Mesenchymal stem cell (in vitro differentiated cells and primary cell): ENCODE measurements at regions not wholly inside any gene's neighbourhood (a gene's known extent, or its start where the extent isn't known, plus 50 kb on each side); places are given as distances from the start of the nearest gene placed in this dataset.
A peak's percentile ranks its signal among the peaks of the same experiment; 100 is the strongest.

Experiments used
- DNase-seq: peaks from one replicate; pipeline ENCODE4 v3.0.0-alpha.2; 2013
- H2AFZ ChIP-seq: one replicate; pipeline ENCODE4 v1.6.1; 2013; ENCODE audit warnings: low read depth, mild to moderate bottlenecking, control low read depth, inconsistent platforms, low read length, moderate library complexity
- H2AK5ac ChIP-seq: 2 replicates; pipeline ENCODE4 v1.6.1; 2013; ENCODE audit warnings: low read length, moderate library complexity, mild to moderate bottlenecking, inconsistent platforms; ENCODE audit not compliant: severe bottlenecking
- H2BK120ac ChIP-seq: one replicate; pipeline ENCODE4 v1.6.1; 2013; ENCODE audit warnings: low read depth, mild to moderate bottlenecking, inconsistent platforms, low read length, moderate library complexity
- H2BK12ac ChIP-seq, 2 experiments: one replicate each; pipeline ENCODE4 v1.6.1; 2013; ENCODE audit warnings: inconsistent platforms in 2 of 2, low read length in 2 of 2, mild to moderate bottlenecking in 2 of 2, moderate library complexity in 2 of 2, control low read depth in 1 of 2
- H2BK15ac ChIP-seq: one replicate; pipeline ENCODE4 v1.6.1; 2013; ENCODE audit warnings: mild to moderate bottlenecking, low read depth, inconsistent platforms; ENCODE audit not compliant: poor library complexity, severe bottlenecking
- H2BK5ac ChIP-seq: 2 replicates; pipeline ENCODE4 v1.6.1; 2013; ENCODE audit warnings: low read depth, mild to moderate bottlenecking, low read length, control low read depth, inconsistent platforms; ENCODE audit not compliant: poor library complexity, severe bottlenecking
- H3K14ac ChIP-seq, 2 experiments: one replicate each; pipeline ENCODE4 v1.6.1; 2013; ENCODE audit warnings: inconsistent platforms in 2 of 2, low read length in 2 of 2, control low read depth in 1 of 2, mild to moderate bottlenecking in 1 of 2, moderate library complexity in 1 of 2
- H3K18ac ChIP-seq, 2 experiments: one replicate each; pipeline ENCODE4 v1.6.1; 2013; ENCODE audit warnings: inconsistent platforms in 2 of 2, low read length in 2 of 2, control low read depth in 1 of 2, low read depth in 1 of 2, mild to moderate bottlenecking in 1 of 2
- H3K23ac ChIP-seq, 2 experiments: one replicate each; pipeline ENCODE4 v1.6.1; 2013; ENCODE audit warnings: inconsistent platforms in 2 of 2, low read length in 2 of 2, mild to moderate bottlenecking in 2 of 2, moderate library complexity in 2 of 2, control low read depth in 1 of 2
- H3K27ac ChIP-seq: 2 replicates; pipeline ENCODE4 v1.5.1; 2013; ENCODE audit warnings: mild to moderate bottlenecking, moderate library complexity, low read length, control low read depth, inconsistent platforms; ENCODE audit not compliant: poor library complexity, severe bottlenecking
- H3K27me3 ChIP-seq, 2 experiments: 2 replicates each; pipeline versions ENCODE4 v1.6.1 to v1.7.0; 2013; ENCODE audit warnings: low read length in 2 of 2, mild to moderate bottlenecking in 2 of 2, moderate library complexity in 2 of 2, control low read depth in 1 of 2, inconsistent platforms in 1 of 2; ENCODE audit not compliant: control insufficient read depth in 1 of 2, insufficient read depth in 1 of 2
- H3K36me3 ChIP-seq, 2 experiments: 2 replicates each; pipeline versions ENCODE4 v1.6.1 to v1.7.0; 2013; ENCODE audit warnings: low read length in 2 of 2, control low read depth in 1 of 2, inconsistent platforms in 1 of 2, low read depth in 1 of 2, mild to moderate bottlenecking in 1 of 2; ENCODE audit not compliant: insufficient read depth in 2 of 2, control insufficient read depth in 1 of 2
- H3K4ac ChIP-seq, 2 experiments: one replicate each; pipeline ENCODE4 v1.6.1; 2013; ENCODE audit warnings: inconsistent platforms in 2 of 2, low read length in 2 of 2, mild to moderate bottlenecking in 2 of 2, moderate library complexity in 2 of 2, control low read depth in 1 of 2, low read depth in 1 of 2
- H3K4me1 ChIP-seq: 2 replicates; pipeline ENCODE4 v1.6.1; 2013; ENCODE audit warnings: low read depth, low read length, control low read depth; ENCODE audit not compliant: control insufficient read depth, insufficient read depth
- H3K4me2 ChIP-seq: 2 replicates; pipeline ENCODE4 v1.6.1; 2013; ENCODE audit warnings: low read length, mild to moderate bottlenecking, inconsistent platforms; ENCODE audit not compliant: poor library complexity, severe bottlenecking
- H3K4me3 ChIP-seq, 2 experiments: 2 replicates each; pipeline versions ENCODE4 v1.5.1 to v1.7.0; 2013; ENCODE audit warnings: low read length in 2 of 2, mild to moderate bottlenecking in 2 of 2, control low read depth in 1 of 2, low read depth in 1 of 2; ENCODE audit not compliant: insufficient read depth in 1 of 2
- H3K79me1 ChIP-seq: replicated peaks from 2 replicates; pipeline ENCODE4 v1.6.1; 2013; ENCODE audit warnings: mild to moderate bottlenecking, control low read depth, low read length, inconsistent platforms; ENCODE audit not compliant: poor library complexity, severe bottlenecking
- H3K9ac ChIP-seq: 2 replicates; pipeline ENCODE4 v1.7.0; 2013; ENCODE audit warnings: mild to moderate bottlenecking, low read length, moderate library complexity
- H3K9me3 ChIP-seq: 2 replicates; pipeline ENCODE4 v1.7.0; 2013; ENCODE audit warnings: mild to moderate bottlenecking, low read length; ENCODE audit not compliant: control insufficient read depth
- H4K8ac ChIP-seq: one replicate; pipeline ENCODE4 v1.6.1; 2013; ENCODE audit warnings: inconsistent platforms, mild to moderate bottlenecking, low read length, moderate library complexity
- H4K91ac ChIP-seq: one replicate; pipeline ENCODE4 v1.6.1; 2013; ENCODE audit warnings: mild to moderate bottlenecking, low read length, inconsistent platforms
- WGBS: methylation state at CpG from one replicate; pipeline ENCODE4 v1.1.7; 2013; ENCODE audit warnings: mixed read lengths; 5-methylcytosine and 5-hydroxymethylcytosine counted together

DNA sequence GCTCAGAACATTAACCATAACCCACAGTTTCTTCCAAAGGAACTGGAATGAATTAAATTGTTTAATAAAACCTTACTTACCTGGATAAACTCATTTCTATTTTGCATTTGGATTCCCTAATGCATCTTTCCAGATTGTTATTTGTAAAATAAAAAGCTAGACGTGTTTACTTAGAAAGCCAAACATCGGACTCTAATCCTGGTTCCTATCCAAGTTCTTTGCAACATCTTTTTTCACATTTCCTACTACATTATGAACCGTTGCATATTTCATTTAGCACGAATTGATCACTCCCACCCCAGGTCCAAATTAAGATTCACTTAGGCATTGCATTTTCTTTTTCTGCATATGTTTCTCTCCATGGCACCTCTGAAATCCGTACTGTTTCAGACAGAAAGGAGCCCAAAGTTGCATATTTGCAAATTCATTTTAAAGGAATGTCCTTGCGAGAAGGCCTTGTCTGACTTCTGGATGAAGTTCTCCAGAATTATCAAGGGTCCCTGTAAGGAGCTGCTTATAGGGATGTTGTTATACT lies 164.4 kb upstream of the GSC start:
- Histone ChIP-seq H3K4ac (no peak overlapping the region), H3K18ac (no peak overlapping the region), H3K4me3 (peak overlapping the region in 1 of 2 experiments; percentile 23), H3K14ac (no peak overlapping the region), H2BK5ac (no peak overlapping the region), H4K91ac (no peak overlapping the region), H2BK15ac (no peak overlapping the region), H2BK12ac (no peak overlapping the region), H4K8ac (no peak overlapping the region), H2BK120ac (no peak overlapping the region), H3K79me1 (no peaks in the 10 kb centered on the region), H2AK5ac (no peak overlapping the region), H3K9ac (no peak overlapping the region), H3K4me1 (peaks cover 2% of the 10 kb centered on the region), H3K4me2 (no peak overlapping the region), H3K27me3 (peaks cover 0 to 11% of the 10 kb centered on the region in 2 experiments), H3K36me3 (no peaks in the 10 kb centered on the region), H3K27ac (no peak overlapping the region), H3K23ac (no peak overlapping the region), H2AFZ (no peak overlapping the region), H3K9me3 (no peaks in the 10 kb centered on the region)
- WGBS: 85% methylated on average over 6 of the region's 6 CpGs
- DNase-seq: no peak

DNA sequence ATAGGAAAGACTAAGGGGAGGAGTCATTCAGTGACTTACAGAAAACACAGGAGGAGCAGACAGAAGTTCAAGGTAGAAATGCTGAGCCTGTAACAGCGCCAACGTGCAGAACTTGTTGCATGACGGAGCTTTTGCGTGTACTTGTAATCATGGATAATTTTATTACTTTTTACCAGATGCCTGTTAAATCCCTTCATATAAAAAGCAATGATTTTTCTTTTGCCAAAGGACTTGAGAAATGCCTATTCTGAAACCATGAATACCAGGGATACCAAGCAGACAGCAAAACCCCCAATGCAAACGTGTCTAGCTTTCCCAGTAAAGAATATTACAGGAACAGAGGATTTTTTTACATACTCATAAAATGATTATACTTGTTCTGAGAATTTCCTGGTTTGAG lies 163.6 kb upstream of the GSC start:
- Histone ChIP-seq H3K4me3 (no peak overlapping the region), H3K27me3 (peaks cover 0 to 11% of the 10 kb centered on the region in 2 experiments), H3K14ac (no peak overlapping the region), H4K8ac (no peak overlapping the region), H2BK5ac (no peak overlapping the region), H3K18ac (no peak overlapping the region), H2AK5ac (no peak overlapping the region), H3K4ac (no peak overlapping the region), H3K9ac (no peak overlapping the region), H2BK12ac (no peak overlapping the region), H3K4me1 (peaks cover 2% of the 10 kb centered on the region), H3K27ac (no peak overlapping the region), H4K91ac (no peak overlapping the region), H2BK15ac (no peak overlapping the region), H3K79me1 (no peaks in the 10 kb centered on the region), H2BK120ac (no peak overlapping the region), H3K4me2 (no peak overlapping the region), H3K9me3 (no peaks in the 10 kb centered on the region), H3K23ac (no peak overlapping the region), H3K36me3 (no peaks in the 10 kb centered on the region), H2AFZ (no peak overlapping the region)
- no peak for DNase-seq
- 80% methylated on average over 1 of the region's 5 CpGs for WGBS

DNA sequence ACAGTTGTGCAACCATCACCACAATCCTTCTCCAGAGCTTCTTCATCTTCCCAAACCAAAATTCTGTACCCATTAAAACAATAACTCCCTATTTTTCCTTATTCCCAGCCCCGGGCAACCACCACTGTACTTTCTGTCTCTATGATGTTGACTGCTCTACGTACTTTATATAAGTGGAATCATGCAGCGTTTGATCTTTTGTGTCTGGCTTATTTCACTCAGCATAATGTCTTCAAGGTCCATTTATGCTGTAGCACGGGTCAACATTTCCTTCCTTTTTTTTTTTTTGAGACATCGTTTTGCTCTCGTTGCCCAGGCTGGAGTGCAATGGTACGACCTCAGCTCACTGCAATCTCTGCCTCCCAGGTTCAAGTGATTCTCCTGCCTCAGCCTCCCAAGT lies 162.7 kb upstream of the GSC start:
- Histone ChIP-seq H3K27ac (no peak overlapping the region), H2BK15ac (no peak overlapping the region), H3K27me3 (peaks cover 0 to 11% of the 10 kb centered on the region in 2 experiments), H4K8ac (no peak overlapping the region), H3K4me3 (no peak overlapping the region), H3K14ac (no peak overlapping the region), H2BK120ac (no peak overlapping the region), H2BK12ac (no peak overlapping the region), H3K36me3 (no peaks in the 10 kb centered on the region), H3K4me1 (peaks cover 2% of the 10 kb centered on the region), H2AFZ (no peak overlapping the region), H3K18ac (no peak overlapping the region), H4K91ac (no peak overlapping the region), H3K79me1 (no peaks in the 10 kb centered on the region), H2AK5ac (no peak overlapping the region), H2BK5ac (no peak overlapping the region), H3K4ac (no peak overlapping the region), H3K9me3 (no peaks in the 10 kb centered on the region), H3K9ac (no peak overlapping the region), H3K23ac (no peak overlapping the region), H3K4me2 (no peak overlapping the region)
- DNase-seq: no peak
- 74% methylated on average over 7 of the region's 7 CpGs for WGBS

DNA sequence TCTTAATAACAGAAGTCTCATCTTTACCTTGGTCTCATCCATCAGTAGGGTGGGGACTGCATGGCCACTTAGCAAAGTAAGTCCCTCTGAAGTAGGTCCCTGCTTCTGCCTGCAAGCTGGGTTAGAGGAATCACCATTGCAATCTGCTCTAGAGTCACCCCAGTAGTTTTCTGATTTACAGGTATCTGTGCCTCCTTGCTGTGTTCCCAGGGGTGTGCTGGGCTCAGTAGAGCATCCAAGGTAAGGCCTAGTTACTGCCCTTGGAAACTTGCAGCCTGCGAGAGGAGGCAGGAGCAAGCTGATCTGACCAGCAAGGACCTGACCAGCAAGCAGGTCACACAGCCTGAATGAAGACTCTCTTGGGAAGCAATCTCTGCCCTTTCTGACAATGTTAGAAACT lies 160.8 kb upstream of the GSC start:
- H3K9ac ChIP-seq: no peak overlapping the region
- 80% methylated on average over 1 of the region's 1 CpG for WGBS
- no peaks in the 10 kb centered on the region for H3K36me3 ChIP-seq
- no peak overlapping the region for H2BK15ac ChIP-seq
- H3K27me3 ChIP-seq: peaks cover 0 to 11% of the 10 kb centered on the region in 2 experiments
- H3K4me1 ChIP-seq: no peaks in the 10 kb centered on the region
- H2BK12ac ChIP-seq: no peak overlapping the region
- H3K9me3 ChIP-seq: no peaks in the 10 kb centered on the region
- no peak overlapping the region for H3K27ac ChIP-seq
- H2AK5ac ChIP-seq: no peak overlapping the region
- H3K4me2 ChIP-seq: no peak overlapping the region
- H3K4ac ChIP-seq: no peak overlapping the region
- H4K91ac ChIP-seq: no peak overlapping the region
- H2BK120ac ChIP-seq: no peak overlapping the region
- no peak overlapping the region for H3K4me3 ChIP-seq
- H3K18ac ChIP-seq: no peak overlapping the region
- DNase-seq: no peak
- H2AFZ ChIP-seq: no peak overlapping the region
- no peak overlapping the region for H2BK5ac ChIP-seq
- no peaks in the 10 kb centered on the region for H3K79me1 ChIP-seq
- H4K8ac ChIP-seq: no peak overlapping the region
- no peak overlapping the region for H3K14ac ChIP-seq
- no peak overlapping the region for H3K23ac ChIP-seq
